ENCODE measurements at regions not wholly inside any gene's neighbourhood (a gene's known extent, or its start where the extent isn't known, plus 50 kb on each side); places are given as distances from the start of the nearest gene placed in this dataset.

- no peaks in the 10 kb centered on the region for H3K9me3 ChIP-seq (replicated peaks; ENCODE audit: control insufficient read depth, insufficient read depth, low read length)
- ChIA-PET POLR2A (no interaction called here), CTCF (no interaction called here)
- no peak overlapping the region for H3K4me3 ChIP-seq (replicated peaks in 1 of 3; ENCODE audit: insufficient read depth in 1 of 3, low read depth in 1 of 3, low read length in 3 of 3)
- no peaks in the 10 kb centered on the region for H3K36me3 ChIP-seq (ENCODE audit: control insufficient read depth in 2 of 2, extremely low read depth in 1 of 2, insufficient read depth in 2 of 2, low read length in 2 of 2)
- H4K20me1 ChIP-seq (replicated peaks; ENCODE audit: control insufficient read depth, extremely low read depth, insufficient read depth, low read length) = no peaks in the 10 kb centered on the region
- DNase-seq (ENCODE audit: low read depth, low spot score) (no peak), FAIRE-seq (no peak)
- dilution Hi-C loops (cut with MboI; ENCODE audit: extremely low pct_ligation_motif_present, low sequenced_read_pairs) = no loop called here
- no peaks in the 10 kb centered on the region for H3K9me1 ChIP-seq (replicated peaks; ENCODE audit: control insufficient read depth, extremely low read depth, insufficient read depth, low read length)
- no peak overlapping the region for H3K4me2 ChIP-seq (ENCODE audit: insufficient read depth, low read length)
- H3K27ac ChIP-seq (ENCODE audit: insufficient read depth, low read depth, low read length) = no peak overlapping the region
- no peak for TF ChIP-seq MYC (IDR thresholded peaks at IDR 0.05; ENCODE audit: low read depth, low read length)
- TF ChIP-seq POLR2AphosphoS5 (IDR thresholded peaks at IDR 0.05; ENCODE audit: insufficient read depth, low read depth, low read length) = no peak
- TF ChIP-seq CTCF (IDR thresholded peaks at IDR 0.05; ENCODE audit: extremely low read depth in 1 of 2, insufficient read depth in 1 of 2, low read depth in 1 of 2, low read length in 2 of 2) = no peak
- no peak for TF ChIP-seq JUN (IDR thresholded peaks at IDR 0.05; ENCODE audit: borderline replicate concordance, insufficient read depth, insufficient read length, low read depth)
- no peak for TF ChIP-seq EZH2 (IDR thresholded peaks at IDR 0.05; ENCODE audit: borderline replicate concordance, low read depth, low read length, severe bottlenecking)
- no peak for TF ChIP-seq POLR2A (IDR thresholded peaks at IDR 0.05; ENCODE audit: low read depth, low read length)
- TF ChIP-seq FOS (IDR thresholded peaks at IDR 0.05; ENCODE audit: borderline replicate concordance, insufficient read depth, low read length) = no peak
- no peak for TF ChIP-seq GATA2 (IDR thresholded peaks at IDR 0.05; ENCODE audit: insufficient read depth, insufficient read length, low read depth, low read length)
- no peak for TF ChIP-seq MAX (IDR thresholded peaks at IDR 0.05; ENCODE audit: insufficient read depth, insufficient read length)
- no peaks in the 10 kb centered on the region for H3K4me1 ChIP-seq (ENCODE audit: control insufficient read depth, extremely low read depth, insufficient read depth, low read length)
- no peak overlapping the region for H2AFZ ChIP-seq (ENCODE audit: low read depth, low read length)
- H3K79me2 ChIP-seq (ENCODE audit: control insufficient read depth, insufficient read depth, low read length) = no peaks in the 10 kb centered on the region
- H3K27me3 ChIP-seq (ENCODE audit: control insufficient read depth in 2 of 2, insufficient read depth in 2 of 2, low read length in 2 of 2) = no peaks in the 10 kb centered on the region
- BruUV-seq (replicated peaks) = no TSS peak
- no peak overlapping the region for H3K9ac ChIP-seq (replicated peaks; ENCODE audit: extremely low read depth, insufficient read depth, low read length)
- intact Hi-C loops (cut with micrococcal nuclease) = no loop called here
These were observed 450.3 kb upstream of the ZP4 start for GRCh38 chr1:238340989-238341388.

Data from endothelial cell of umbilical vein (primary cell).